Hepatocyte (in vitro differentiated cells): ENCODE measurements at regions not wholly inside any gene's neighbourhood (a gene's known extent, or its start where the extent isn't known, plus 50 kb on each side); places are given as distances from the start of the nearest gene placed in this dataset.

Experiments used
- DNase-seq: peaks from one replicate; pipeline ENCODE4 v3.0.0-alpha.2; 2016; ENCODE audit warnings: low spot score
- H2AFZ ChIP-seq: fragments of 200-600 bp; sonication (generic); 2 replicates; pipeline ENCODE4 v1.6.0; 2016; ENCODE audit warnings: antibody characterized with exemption, mild to moderate bottlenecking
- H3K27ac ChIP-seq: fragments of 200-600 bp; sonication (generic); 2 replicates; pipeline ENCODE4 v1.5.1; 2016; ENCODE audit warnings: mild to moderate bottlenecking
- H3K27me3 ChIP-seq: fragments of 200-600 bp; sonication (generic); 2 replicates; pipeline ENCODE4 v1.6.1; 2016
- H3K36me3 ChIP-seq: fragments of 200-600 bp; sonication (generic); replicated peaks from 2 replicates; pipeline ENCODE4 v1.5.1; 2016; ENCODE audit warnings: low read depth; ENCODE audit not compliant: insufficient read depth
- H3K4me1 ChIP-seq: fragments of 200-600 bp; sonication (generic); 2 replicates; pipeline ENCODE4 v1.5.1; 2016; ENCODE audit warnings: mild to moderate bottlenecking, moderate library complexity; ENCODE audit not compliant: insufficient read depth
- H3K4me2 ChIP-seq: fragments of 200-600 bp; sonication (generic); 2 replicates; pipeline ENCODE4 v1.6.0; 2016
- H3K4me3 ChIP-seq: fragments of 200-600 bp; sonication (generic); 2 replicates; pipeline ENCODE4 v1.5.1; 2016; ENCODE audit warnings: mild to moderate bottlenecking
- H3K79me2 ChIP-seq: fragments of 200-600 bp; sonication (generic); 2 replicates; pipeline ENCODE4 v1.6.0; 2017; ENCODE audit warnings: mild to moderate bottlenecking
- H3K9me2 ChIP-seq: fragments of 200-600 bp; sonication (generic); replicated peaks from 2 replicates; pipeline ENCODE4 v1.6.0; 2017; ENCODE audit warnings: mild to moderate bottlenecking; ENCODE audit not compliant: insufficient read depth
- H3K9me3 ChIP-seq: fragments of 200-600 bp; sonication (generic); 2 replicates; pipeline ENCODE4 v1.5.1; 2016; ENCODE audit warnings: low read depth, mild to moderate bottlenecking
- H4K20me1 ChIP-seq: fragments of 200-600 bp; sonication (generic); 2 replicates; pipeline ENCODE4 v1.6.0; 2016; ENCODE audit warnings: mild to moderate bottlenecking; ENCODE audit not compliant: insufficient read depth, poor library complexity, severe bottlenecking
- EZH2 ChIP-seq: fragments of 200-600 bp; sonication (generic); IDR thresholded peaks from 2 replicates; pipeline ENCODE4 v1.6.1; 2016; ENCODE audit warnings: antibody characterized with exemption, mild to moderate bottlenecking, borderline replicate concordance
- EZH2phosphoT487 ChIP-seq: fragments of 200-600 bp; sonication (generic); IDR thresholded peaks from one replicate; pipeline ENCODE4 v1.6.1; 2018; ENCODE audit warnings: antibody characterized with exemption, mild to moderate bottlenecking, low read depth, moderate library complexity; ENCODE audit not compliant: unreplicated experiment, severe bottlenecking
- WGBS: methylation state at CpG from one replicate; pipeline ENCODE4 v1.1.6; 2016; ENCODE audit warnings: low lambda C conversion rate; ENCODE audit errors: missing lambda C conversion rate; 5-methylcytosine and 5-hydroxymethylcytosine counted together
- TF ChIP-seq, protein P1 (sequence below): fragments of 200-600 bp; sonication (generic); IDR thresholded peaks from 2 replicates; pipeline ENCODE4 v1.5.1; 2016; ENCODE audit warnings: antibody characterized with exemption, mild to moderate bottlenecking; ENCODE audit not compliant: poor library complexity

GRCh38 chr14:39827901-39828655, 395.8 kb upstream of the FBXO33 start:
- Histone ChIP-seq H2AFZ (no peak overlapping the region), H3K27me3 (no peaks in the 10 kb centered on the region), H4K20me1 (no peaks in the 10 kb centered on the region), H3K27ac (no peak overlapping the region), H3K9me3 (no peaks in the 10 kb centered on the region), H3K4me1 (no peaks in the 10 kb centered on the region), H3K9me2 (no peaks in the 10 kb centered on the region), H3K4me3 (no peak overlapping the region), H3K79me2 (no peaks in the 10 kb centered on the region), H3K4me2 (no peak overlapping the region), H3K36me3 (no peaks in the 10 kb centered on the region)
- whole genome bisulfite sequencing, result 80% methylated on average over 2 of the region's 2 CpGs
- DNase-seq, result no peak
- TF ChIP-seq, protein P1, sequence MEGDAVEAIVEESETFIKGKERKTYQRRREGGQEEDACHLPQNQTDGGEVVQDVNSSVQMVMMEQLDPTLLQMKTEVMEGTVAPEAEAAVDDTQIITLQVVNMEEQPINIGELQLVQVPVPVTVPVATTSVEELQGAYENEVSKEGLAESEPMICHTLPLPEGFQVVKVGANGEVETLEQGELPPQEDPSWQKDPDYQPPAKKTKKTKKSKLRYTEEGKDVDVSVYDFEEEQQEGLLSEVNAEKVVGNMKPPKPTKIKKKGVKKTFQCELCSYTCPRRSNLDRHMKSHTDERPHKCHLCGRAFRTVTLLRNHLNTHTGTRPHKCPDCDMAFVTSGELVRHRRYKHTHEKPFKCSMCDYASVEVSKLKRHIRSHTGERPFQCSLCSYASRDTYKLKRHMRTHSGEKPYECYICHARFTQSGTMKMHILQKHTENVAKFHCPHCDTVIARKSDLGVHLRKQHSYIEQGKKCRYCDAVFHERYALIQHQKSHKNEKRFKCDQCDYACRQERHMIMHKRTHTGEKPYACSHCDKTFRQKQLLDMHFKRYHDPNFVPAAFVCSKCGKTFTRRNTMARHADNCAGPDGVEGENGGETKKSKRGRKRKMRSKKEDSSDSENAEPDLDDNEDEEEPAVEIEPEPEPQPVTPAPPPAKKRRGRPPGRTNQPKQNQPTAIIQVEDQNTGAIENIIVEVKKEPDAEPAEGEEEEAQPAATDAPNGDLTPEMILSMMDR, result no peak
- TF ChIP-seq EZH2phosphoT487, result no peak

- Histone ChIP-seq H3K9me3 (no peaks in the 10 kb centered on the region), H3K4me3 (no peak overlapping the region), H3K9me2 (no peaks in the 10 kb centered on the region), H2AFZ (no peak overlapping the region), H3K27ac (no peak overlapping the region), H3K4me1 (no peaks in the 10 kb centered on the region), H4K20me1 (no peaks in the 10 kb centered on the region), H3K27me3 (no peaks in the 10 kb centered on the region), H3K79me2 (no peaks in the 10 kb centered on the region), H3K36me3 (no peaks in the 10 kb centered on the region), H3K4me2 (no peak overlapping the region)
- TF ChIP-seq, protein P1, result no peak
- no peak for TF ChIP-seq EZH2phosphoT487
- TF ChIP-seq EZH2, result no peak
- DNase-seq, result no peak
- 75% methylated on average over 3 of the region's 3 CpGs for WGBS
Measured at GRCh38 chr14:39812532-39813320, 380.5 kb upstream of the FBXO33 start.

DNA sequence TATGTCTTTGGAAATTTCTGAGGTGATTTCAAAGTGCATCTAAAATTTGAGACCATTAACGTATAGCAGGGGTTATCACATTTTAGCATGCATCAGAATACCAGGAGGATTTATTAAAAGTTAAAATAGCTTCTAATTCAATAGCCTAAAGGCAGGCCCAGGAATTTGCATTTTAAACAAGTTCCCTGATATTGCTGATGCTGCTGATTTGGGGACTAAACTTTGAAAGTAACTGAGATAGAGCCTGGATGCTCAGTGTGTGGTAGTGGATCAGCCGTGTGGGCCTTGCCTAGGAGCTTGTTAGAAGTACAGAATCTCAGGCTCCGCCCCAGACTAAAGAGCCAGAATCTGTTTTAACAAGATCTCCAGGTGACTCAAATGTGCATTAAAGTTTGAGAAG, 375.0 kb upstream of the FBXO33 start:
- Histone ChIP-seq H3K9me2 (no peaks in the 10 kb centered on the region), H2AFZ (no peak overlapping the region), H4K20me1 (no peaks in the 10 kb centered on the region), H3K36me3 (no peaks in the 10 kb centered on the region), H3K79me2 (no peaks in the 10 kb centered on the region), H3K4me1 (no peaks in the 10 kb centered on the region), H3K4me2 (no peak overlapping the region), H3K27me3 (no peaks in the 10 kb centered on the region), H3K9me3 (no peaks in the 10 kb centered on the region), H3K27ac (no peak overlapping the region), H3K4me3 (no peak overlapping the region)
- no peak for DNase-seq
- TF ChIP-seq, protein P1, result no peak
- TF ChIP-seq EZH2, result no peak
- TF ChIP-seq EZH2phosphoT487, result no peak
- 89% methylated on average over 3 of the region's 3 CpGs for WGBS
